GM19438 (cell line): ENCODE measurements at regions not wholly inside any gene's neighbourhood (a gene's known extent, or its start where the extent isn't known, plus 50 kb on each side); places are given as distances from the start of the nearest gene placed in this dataset.
"Not testable (repeated sequence)": the region's sequence is repeated elsewhere in the genome, so short reads cannot be mapped to it uniquely, and the experiment has no call there.

ENCODE experiments used
- ATAC-seq: cut with Tn5 transposase; IDR thresholded peaks from one replicate; pipeline ENCODE4 v1.9.1; 2021; ENCODE audit warnings: low read depth; ENCODE audit not compliant: unreplicated experiment

DNA sequence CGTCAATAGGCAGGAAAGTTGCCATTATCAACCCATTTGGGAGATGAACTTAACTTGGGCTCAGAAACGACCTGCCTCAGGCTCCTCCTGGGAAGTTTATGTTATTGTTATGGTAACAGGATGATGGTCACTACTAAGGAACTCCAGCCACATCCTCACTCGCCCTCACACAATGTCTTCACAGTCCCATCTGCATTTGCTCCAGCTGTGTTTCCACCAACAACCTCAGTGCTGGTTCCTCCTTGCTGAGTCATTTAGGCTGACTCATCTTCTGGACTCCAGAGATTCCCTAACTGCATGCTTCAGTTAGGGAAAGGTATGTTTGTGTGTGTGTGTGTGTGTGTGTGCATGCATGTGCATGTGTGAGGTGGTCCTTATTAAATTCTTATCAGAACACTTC lies 293.4 kb upstream of the BOD1L1 start:
- no peak for ATAC-seq

DNA sequence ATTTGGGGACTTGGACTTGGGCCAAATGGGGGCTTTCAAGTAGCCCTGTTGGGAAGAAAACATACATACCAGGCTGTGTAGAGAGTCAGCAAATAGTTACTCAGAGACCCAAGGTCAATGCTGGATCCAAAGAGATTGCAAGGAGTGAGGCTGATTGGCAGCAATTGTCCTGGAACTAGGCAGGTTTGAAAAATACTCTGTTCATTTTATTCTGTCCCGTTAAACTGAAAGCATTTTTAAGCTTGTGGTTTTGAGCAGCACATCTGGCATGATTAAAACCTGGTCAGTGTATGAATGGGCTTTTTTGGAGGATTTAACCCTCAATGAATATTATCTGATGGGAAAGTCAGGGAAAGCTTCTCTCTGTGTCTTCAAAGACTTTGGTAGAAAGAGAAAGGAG lies 294.3 kb upstream of the BOD1L1 start:
- ATAC-seq = no peak

DNA sequence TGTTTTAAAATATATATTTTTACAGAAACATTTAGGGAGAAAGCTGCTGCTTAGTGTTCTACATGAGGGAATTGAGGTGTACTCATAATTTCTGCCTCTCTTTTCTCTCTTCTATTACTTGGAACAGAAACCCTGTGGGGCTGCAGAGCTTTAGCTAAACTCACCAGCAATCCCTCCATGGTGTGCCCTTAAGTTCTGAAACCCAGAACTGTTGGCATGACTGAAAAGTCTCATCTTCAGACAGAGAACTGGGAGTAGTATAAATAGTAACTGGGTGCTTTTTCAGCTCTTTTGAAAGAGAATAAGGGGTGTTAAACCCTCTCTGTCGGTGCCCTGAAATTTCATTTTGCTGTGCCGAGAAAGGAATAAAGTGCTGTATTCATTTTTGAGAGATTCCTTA lies 294.9 kb upstream of the BOD1L1 start:
- no peak for ATAC-seq

DNA sequence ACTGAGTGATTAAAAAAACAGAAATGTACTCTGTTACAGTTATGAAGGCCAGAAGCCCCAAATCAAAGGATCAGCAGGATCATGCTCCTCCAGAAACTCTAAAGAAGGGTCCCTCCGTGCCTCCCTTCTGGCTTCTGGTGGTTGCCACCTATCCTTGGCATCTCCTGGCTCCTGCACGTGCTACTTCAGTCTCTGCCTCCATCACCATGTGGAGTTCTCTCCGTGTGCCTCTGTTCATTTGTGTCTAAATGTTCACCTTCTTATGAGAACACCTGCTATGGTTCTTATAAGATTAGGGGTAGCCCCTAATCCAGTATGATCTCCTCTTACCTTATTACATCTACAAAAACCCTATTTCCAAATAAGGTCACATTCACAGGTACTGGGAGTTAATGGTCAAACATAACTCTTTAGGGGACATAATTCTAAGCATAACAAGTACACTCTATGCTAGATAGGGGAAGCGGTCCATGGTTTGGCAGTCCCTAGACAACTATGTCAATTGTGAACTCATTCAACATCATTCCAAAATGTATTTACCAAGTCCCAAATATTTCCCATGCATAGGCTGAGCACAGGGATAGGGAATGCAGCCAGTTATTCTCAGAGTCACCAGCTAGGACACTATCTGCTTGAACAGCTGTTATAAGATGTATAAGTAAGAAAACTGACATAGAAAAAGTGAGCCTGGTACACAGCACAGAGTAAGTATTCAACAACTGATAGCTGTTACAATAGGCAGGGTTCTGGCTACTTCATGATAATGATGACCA lies 295.5 kb upstream of the BOD1L1 start:
- ATAC-seq = no peak

- not testable (repeated sequence) for ATAC-seq
Measured at GRCh38 chr4:13924900-13925299, 297.4 kb upstream of the BOD1L1 start.

GRCh38 chr4:13928214-13928613 lies 300.7 kb upstream of the BOD1L1 start:
- no peak for ATAC-seq

DNA sequence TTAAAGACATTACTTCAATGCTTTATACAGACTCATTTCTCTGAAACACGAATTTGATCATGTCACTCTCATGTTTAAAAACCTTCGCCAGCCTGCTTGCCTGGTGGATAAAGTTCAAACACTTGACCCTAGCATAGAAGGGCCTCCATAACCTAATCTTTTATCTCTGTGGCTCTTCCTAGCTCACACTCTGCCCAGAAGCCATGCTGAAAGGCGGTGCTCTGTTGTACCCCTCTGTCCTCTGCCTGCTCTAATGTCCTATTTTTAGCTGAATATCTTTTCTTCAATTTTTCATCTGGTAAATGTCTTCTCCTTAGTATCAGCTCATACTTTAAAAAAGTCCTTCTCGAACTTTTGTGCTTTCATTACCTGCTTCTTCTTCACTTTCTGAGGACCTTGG lies 302.6 kb upstream of the BOD1L1 start:
- ATAC-seq = no peak

DNA sequence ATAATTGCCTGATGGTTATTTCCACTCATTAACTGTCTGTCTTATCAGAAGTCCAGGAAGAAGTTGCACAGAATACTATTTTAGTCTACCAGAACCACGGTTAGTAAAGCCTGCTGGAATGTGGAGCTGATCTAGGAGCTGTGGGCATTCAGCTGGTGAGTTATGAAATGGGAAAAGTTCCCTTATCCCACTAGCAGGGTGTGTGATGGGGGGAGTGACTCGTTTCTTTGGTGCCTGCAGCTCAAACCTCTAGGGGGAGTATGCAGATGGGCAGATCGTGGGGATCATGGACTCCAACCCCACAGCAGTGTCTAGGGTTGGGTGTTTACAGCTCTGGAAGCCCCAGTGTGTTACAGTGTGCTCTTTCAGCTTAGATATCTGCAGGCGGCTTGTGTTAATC lies 305.7 kb upstream of the BOD1L1 start:
- no peak for ATAC-seq

- no peak for ATAC-seq
Measured at GRCh38 chr4:13938299-13938698, 310.8 kb upstream of the BOD1L1 start.

- no peak for ATAC-seq
Measured at GRCh38 chr4:13940921-13941320, 313.4 kb upstream of the BOD1L1 start.

- no peak for ATAC-seq
Measured at GRCh38 chr4:13942977-13943376, 315.5 kb upstream of the BOD1L1 start.

DNA sequence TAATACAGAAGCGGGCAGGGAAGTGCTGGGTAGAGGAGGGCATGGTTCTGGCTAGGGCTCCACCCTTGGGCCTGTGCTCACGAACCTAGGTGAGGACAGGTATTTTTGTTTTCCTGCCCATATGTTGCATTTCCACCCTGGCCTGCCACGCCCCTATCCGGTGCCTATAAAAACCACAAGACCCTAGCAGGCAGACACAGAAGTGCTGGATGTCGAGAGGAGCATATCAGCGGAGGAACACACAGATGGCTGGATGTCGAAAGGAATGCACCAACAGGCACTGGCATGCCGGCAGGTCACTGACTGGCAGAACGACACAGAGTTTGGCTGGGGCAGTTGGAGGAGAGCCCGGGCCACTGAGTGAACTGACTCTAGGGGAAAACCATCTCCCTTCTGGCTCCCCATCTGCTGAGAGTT lies 316.6 kb upstream of the BOD1L1 start:
- ATAC-seq = no peak

GRCh38 chr4:13947921-13948320 lies 320.4 kb upstream of the BOD1L1 start:
- no peak for ATAC-seq

- ATAC-seq = no peak
Measured at GRCh38 chr4:13950491-13950890, 323.0 kb upstream of the BOD1L1 start.

- no peak for ATAC-seq
Measured at GRCh38 chr4:13953083-13953482, 325.6 kb upstream of the BOD1L1 start.

DNA sequence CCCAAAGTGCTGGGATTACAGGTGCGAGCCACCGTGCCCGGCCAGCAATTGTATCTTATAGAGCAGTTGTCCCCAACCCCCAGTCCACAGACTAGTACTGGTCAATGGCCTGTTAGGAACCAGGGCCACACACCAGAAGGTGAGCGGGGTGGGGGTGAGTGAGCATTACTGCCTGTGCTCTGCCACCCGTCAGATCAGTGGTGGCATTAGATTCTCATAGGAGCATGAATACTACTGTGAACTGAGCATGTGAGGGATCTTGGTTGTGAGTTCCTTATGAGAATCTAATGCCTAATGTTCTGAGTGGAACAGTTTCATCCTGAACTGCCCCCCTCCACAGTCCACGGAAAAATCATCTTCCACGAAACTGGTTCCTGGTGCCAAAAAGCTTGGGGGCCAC lies 328.0 kb upstream of the BOD1L1 start:
- ATAC-seq = no peak

- ATAC-seq = no peak
Measured at GRCh38 chr4:13956947-13957346, 329.4 kb upstream of the BOD1L1 start.

GRCh38 chr4:13957871-13958270 lies 330.3 kb upstream of the BOD1L1 start:
- no peak for ATAC-seq

- ATAC-seq = no peak
Measured at GRCh38 chr4:13963601-13964000, 336.1 kb upstream of the BOD1L1 start.

GRCh38 chr4:13966231-13967195 lies 339.0 kb upstream of the BOD1L1 start:
- no peak for ATAC-seq

DNA sequence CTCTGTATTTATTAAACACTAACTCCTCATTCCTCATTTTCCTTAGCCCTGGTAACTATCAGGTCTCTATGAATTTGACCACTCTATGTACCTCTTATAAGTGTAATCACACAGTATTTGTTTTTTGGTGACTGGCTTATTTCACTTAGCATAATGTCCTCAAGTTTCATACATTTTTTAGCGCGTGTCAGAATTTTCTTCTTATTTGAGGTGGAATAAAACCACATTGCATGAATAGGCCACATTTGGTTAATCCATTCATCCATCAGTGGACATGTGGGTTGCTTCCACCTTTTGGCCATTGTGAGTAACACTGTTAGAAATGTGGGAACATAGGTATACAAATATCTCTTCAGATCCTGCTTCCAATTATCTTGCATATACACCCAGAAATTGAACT lies 341.2 kb upstream of the BOD1L1 start:
- ATAC-seq = no peak

- no peak for ATAC-seq
Measured at GRCh38 chr4:13970349-13970748, 342.8 kb upstream of the BOD1L1 start.
